NCI-H146 (cell line): ENCODE measurements at regions not wholly inside any gene's neighbourhood (a gene's known extent, or its start where the extent isn't known, plus 50 kb on each side); places are given as distances from the start of the nearest gene placed in this dataset.
A peak's percentile ranks its signal among the peaks of the same experiment; 100 is the strongest.
"Not testable (repeated sequence)": the region's sequence is repeated elsewhere in the genome, so short reads cannot be mapped to it uniquely, and the experiment has no call there.

Experiments
- DNase-seq: peaks from one replicate; lab custom pipeline; 2025; lab: John Stamatoyannopoulos, UW

DNA sequence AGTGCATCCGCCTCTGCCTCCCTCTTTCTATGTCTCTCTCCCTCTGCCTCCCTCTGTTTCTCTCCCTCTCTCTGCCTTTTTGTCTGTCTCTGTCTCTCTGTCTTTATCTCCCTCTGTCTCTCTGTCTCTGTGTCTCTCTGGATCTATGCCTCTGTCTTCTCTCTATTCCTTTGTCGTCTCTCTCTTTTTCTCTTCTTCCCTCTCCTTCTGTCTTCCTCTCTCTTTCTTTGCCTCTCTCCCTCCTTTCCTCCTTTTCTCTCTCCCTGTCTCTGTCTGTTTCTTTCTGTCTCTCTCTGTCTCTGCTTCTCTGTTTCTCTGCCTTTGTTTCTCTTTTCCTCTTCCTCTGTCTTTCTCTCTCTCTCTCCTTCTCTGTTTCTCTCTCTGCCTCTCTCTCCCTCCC lies 678.8 kb upstream of the NRP1 start:
- DNase-seq, result no peak

DNA sequence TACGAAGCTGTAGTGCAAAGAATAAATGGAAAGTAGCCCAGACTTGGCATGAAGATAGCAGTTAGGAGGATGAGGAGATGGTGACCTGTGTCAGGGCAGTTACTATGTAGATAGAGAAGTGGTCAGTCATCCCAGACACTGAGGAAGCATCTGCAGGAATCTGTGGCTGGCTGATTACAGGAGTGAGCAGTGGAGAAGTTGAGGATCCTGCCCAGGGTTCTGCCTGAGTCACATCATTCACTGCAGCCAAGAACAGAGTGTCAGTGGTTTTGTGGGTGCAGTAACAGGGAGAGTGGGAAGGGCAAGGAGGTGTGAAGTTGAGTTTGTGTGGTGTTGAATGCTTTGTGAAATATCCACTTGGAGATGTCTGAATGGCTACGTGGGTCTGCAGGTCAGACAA lies 676.4 kb upstream of the NRP1 start:
- DNase-seq, result no peak

DNA sequence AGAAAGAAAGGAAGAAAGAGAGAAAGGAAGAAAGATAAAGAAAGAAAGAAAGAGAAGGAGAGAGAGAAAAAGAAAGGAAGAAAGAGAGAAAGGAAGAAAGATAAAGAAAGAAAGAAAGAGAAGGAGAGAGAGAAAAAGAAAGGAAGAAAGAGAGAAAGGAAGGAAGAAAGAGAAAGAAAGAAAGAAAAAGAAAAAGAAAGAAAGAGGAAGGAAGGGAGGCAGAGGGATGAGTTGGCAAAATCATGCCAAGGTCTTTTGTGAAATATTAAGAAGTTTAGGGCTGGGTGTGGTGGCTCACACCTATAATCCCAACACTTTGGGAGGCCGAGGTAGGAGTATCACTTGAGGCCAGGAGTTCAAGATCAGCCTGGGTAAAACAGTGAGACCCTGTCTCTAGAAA lies 675.8 kb upstream of the NRP1 start:
- not testable (repeated sequence) for DNase-seq

DNA sequence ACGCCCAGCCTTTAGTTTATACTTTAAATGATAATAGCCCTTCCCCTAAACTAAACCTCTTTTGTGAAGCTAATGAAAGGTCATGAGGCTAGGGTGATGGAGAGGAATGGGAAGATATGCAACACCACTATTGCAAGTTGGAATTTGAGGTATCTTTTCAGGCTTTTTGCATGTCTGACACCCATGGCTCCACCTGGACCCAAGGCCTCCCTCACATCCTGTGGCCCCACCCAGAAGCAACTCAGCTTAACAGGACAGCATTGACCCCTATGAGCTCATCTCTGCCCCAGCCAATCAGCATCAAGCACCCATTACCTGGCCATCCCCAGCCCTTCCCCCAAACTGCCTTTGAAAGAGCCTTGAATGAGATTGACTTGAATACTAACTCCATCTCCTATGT lies 674.2 kb upstream of the NRP1 start:
- no peak for DNase-seq

DNA sequence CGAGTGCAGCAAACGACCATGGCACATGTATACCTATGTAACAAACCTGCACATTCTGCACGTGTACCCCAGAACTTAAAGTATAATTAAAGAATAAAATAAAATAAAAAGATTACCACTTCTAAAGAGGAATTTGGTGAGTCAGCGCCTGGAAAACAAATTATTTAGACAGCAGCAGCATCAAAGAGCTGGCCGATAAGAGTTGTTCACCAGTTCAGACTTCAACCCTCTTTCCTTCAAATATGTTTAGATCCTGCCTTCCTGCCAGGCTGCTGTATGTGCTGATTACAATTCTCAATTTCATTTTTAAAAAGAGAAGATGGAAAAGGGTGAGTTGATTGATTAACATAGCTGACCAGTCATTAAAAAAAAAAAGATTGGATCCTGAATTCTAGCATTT lies 672.0 kb upstream of the NRP1 start:
- no peak for DNase-seq

DNA sequence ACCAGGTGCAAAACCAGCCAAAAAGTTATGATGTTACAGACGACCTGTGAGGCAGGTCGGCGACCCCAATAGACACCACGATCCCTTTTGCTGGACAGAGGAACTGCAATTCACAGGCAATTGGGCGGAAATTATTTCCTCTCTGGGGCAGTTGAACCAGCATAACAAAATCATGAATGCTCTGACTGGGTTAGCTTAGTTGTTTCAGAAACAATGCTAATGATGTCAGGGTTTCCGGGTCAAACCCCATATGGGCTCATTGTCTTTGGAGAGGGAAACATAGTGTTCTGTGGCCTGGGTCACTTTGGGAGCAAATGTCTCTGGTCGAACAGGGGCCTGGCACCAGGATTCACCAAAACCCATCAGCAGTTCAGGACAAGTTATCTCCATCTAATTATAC lies 669.1 kb upstream of the NRP1 start:
- DNase-seq, result no peak

DNA sequence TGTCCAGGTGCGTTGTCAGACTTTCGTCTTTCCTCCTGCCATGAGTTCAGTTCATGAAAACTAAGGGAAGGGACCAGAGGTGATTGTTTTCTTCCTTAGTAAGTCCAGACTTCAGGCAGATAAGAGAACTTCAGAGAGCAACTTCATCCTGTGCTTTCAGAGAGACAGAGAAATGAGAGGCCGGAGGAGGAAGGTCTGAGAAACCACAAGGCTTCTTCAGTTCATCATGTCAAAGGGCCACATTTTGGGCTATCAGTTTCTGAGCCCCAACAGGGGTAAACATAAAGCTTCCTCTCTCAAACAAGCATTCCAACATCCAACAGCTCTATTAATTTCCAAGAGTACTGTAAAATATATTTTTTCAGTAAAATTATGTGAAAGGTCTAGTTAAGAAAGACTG lies 668.4 kb upstream of the NRP1 start:
- no peak for DNase-seq

DNA sequence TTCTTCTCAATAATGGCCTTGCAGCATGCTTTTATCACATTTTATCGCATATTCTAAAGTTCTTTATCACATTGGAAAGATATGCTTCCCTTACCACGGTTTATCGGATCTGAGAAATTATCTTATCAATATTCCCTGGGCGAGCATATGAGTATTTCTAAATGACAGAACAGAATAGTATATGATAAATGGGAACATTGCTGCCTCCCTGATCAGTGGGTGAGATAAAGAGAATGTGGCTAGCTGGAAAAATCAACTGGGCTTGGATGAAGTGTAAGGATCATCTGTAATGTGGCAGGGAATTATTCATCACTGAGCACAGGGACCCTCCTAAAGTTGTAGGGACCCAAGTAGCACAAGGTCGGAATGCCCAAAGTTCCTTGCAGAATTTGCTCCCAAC lies 667.4 kb upstream of the NRP1 start:
- DNase-seq, result no peak

DNA sequence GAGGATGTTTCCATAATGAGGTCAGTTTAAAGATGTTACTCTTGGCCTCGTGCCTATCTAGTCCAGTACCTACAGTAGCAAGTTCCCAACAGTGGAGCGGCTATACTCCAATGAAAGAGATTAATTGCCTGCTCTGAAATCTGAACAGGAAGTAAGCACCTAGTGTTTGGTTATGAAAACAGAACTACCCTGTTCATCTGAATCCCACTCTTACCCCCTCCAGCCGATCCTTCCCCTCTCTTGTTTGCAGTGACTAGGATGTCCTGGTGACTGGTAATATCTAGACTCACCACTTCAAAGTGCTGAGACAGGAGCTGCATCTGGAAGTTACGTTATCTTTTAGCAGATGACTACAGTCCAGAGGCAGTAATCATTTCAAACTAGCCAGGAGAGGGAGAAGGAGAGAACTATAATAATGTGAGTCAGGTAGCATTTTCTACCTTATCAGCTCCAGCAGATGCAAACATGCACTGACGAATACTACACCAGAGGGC lies 666.7 kb upstream of the NRP1 start:
- peak; percentile 34 for DNase-seq

DNA sequence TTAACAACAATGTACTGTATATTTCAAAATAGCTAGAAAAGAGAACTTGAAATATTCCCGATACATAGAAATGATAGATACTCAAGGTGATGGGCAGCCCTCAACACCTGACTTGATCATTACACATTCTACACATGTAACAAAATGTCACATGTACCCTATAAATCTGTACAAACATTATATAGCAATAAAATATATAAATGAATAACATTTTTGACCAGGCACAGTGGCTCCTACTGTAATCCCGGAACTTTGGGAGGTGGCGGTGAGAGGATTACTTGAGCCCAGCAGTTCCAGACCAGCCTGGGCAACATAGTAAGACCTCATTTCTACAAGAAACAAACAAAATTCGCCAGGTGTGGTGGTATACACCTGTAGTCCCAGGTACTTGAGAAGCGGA lies 659.5 kb upstream of the NRP1 start:
- DNase-seq, result no peak

DNA sequence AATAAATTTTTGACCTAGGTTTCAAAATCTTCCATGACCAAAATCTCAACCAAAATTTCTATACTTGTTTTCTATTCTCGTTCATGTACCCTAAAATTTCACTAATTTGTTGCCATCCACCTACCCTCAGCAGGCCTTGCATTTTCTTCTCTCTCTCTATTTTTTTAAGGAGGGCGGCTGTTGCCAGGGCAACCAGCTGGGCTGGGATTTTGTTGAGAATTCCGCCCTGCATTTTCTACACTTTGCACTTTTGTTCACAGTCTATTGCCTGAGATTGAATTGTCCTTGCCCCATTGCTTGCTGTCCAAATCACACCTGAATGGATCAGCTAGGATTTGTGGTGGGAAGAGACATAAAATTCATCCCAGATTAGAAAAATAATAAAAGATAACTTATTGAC lies 657.5 kb upstream of the NRP1 start:
- no peak for DNase-seq

DNA sequence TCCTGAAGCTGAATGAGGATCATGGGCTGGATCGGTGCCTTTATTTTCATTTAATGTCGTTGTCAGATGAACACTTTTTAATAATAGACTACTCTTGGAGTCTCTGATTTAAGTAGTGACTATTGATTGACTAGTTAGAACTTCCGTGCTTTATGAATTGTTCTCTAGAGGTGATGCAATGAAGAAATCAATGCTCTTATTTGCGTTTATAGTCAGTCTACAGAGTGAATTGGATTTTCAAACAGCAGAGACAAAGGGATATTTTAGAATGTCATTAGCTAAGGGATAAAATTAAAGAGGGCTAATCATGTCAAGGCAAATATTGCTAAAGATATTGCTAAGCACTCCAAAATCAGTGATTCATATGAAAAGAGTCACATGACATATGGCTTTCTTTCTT lies 652.0 kb upstream of the NRP1 start:
- DNase-seq, result peak; percentile 44

DNA sequence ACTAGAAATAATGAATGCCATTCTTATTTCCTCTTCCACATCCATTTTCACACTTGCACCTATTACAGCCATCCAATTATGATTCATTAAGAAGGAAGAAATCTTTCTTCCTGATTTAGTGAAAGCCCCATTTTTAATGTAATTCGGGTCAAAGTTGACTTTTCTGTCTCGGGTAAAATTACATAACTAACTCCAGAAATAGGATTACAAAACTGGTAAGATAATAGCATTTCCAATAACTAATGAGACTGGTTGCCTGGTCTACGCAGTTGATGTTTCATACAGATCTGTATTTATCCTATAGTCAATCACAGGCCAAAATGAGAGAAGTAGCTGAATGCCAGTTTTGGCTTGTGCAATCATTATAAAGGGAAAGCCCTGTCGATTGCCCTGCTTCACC lies 651.5 kb upstream of the NRP1 start:
- no peak for DNase-seq

DNA sequence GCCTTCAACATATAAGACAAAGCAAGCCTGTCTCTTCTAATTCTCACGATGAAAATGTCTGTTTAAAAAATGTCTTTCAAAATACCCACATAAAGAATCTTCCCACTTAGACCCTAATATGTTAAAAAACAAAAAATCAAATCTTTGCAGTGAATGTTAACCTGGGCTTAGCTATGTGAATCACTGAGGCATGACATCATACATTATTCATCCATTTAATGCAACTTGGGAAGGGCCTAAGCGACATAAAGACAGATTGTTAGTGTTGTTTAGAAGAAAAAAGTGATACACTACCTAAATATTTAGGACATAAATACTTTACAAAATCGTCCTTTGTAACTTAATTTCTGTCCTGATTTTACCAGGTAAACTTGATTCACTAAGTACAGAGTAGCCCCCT lies 648.5 kb upstream of the NRP1 start:
- no peak for DNase-seq

DNA sequence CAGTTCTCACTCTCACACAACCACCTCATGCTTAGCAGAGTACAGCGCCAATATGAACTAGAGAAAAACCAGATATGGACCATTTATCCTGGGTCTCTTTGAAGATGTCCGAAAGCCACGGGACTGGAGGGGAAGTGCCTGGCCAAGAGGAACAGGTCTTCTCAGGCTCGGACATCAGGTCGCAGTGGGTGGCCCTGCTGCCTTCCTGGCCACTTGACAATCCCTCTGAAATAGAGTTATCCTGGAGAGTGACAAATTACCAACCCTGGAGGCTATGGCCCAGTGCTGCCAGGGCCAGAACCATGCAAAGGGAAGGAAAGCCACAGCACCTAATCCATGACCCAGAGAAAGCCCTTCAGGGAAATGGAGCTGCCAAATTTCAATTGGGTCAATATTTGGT lies 646.8 kb upstream of the NRP1 start:
- DNase-seq, result no peak

DNA sequence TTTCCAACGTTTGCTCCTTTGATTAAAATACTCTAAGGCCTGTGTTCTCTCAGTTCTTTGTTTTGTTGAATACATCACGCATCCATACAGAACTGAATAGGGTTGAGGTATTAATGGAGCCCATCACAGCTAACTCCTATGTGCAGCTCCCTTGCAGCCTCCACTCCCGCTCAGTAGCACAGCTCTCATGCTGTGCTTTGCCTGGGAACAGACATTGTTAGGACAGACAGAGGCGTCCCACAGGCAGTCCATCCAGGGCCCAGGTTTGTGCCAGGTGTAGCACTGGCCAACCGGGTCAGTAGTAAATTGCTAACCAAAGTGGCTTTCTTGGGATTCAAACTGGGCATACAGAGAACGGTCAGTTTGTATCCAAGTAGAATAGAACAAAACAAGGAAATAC lies 644.7 kb upstream of the NRP1 start:
- no peak for DNase-seq

DNA sequence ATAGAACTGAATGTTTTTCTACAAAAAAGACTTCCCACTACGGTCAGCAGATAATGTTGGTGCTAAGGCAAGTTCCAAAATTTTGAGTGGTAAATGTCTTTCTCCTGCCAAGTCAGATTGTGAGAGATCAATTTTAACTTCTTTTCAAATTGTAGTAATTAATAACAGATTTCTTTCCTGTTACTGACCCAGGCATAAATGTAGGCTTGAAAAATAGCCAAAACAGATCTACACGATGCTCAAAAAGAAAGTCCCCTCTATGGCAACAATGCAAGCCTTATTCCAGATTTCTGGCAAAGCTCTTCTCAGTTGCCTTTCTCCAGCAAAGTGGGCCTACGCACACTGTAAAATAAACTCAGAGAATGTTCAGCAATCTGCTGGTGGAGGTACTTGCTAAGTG lies 641.0 kb upstream of the NRP1 start:
- DNase-seq, result no peak

DNA sequence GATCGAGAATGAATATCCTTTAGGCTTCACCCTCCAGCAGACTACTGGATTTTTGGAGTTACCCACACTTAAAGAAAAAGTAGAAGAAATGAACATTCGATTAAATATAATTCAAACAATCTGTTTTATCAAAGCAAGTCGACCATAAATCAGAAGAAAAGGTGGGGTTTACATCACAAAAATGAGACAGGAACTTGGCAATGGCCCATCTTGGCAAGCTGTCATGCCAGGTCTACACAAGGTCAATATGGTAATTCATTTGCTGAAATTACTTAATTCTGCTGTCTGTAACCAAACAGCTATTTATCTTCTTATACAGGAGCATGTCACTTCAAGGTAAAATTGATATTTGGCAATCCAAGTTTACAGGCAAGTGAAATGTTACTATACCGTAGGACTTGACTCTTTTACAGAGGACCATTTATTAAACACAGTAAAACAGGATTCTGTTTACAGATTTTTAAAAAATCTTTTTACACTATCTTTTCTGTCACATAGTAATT lies 640.6 kb upstream of the NRP1 start:
- no peak for DNase-seq

DNA sequence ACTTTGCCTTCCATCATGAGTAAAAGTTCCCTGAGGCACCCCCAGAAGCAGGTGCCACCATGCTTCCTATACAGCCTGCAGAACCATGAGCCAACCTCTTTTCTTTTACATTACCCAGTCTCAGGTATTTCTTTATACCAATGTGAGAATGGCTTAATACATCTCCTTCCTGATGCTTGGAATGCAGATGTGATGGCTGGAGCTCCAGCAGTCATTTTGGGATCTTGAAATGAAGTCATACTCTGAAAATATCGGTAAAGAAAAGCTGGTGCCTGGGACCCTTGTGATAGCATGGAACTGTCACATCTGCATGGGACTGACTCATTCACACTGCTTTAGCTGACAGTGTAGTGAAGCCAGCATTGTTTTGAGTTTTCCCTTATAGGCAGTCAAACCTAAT lies 634.5 kb upstream of the NRP1 start:
- DNase-seq, result no peak

DNA sequence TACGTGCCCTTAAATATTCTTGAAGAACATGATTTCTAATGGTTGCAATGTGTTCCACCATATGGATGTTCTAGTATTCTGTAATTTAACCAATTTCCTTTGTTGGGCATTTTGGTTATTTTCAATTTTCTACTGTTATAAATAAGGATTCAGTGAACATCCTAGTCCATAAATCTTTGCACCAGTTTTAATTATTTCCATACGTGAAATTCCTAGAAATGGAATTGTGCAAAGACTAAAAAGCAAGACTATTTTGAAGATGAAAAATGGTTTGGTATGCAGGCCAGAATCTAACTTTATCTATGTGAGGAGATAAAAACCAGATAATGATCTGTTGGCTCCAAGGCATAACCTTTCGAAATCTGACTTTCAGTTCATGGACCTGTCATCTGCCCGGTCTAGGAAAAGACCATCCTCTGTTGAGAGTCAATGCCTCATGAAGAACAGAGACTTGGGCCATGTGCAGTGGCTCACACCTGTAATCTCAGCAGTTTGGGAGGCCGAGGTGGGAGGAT lies 633.2 kb upstream of the NRP1 start:
- no peak for DNase-seq

DNA sequence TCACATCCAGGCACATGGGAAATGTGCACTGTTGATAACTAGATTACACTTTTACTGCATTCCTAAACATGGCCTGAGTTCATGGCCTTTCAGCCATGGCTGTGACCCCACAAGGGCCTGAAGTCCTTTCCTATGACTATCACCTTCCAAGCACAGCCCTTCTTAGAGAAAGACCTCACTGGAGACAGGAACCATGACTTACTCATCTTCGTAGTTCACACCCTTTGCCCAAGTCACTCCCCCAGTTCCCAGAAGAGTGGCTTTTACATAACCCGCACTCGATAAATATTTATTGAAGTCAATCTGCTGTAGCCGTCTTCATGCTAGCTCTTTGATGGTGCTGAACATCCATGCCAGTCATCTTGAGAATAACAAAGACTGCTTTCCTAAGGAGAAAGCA lies 632.5 kb upstream of the NRP1 start:
- no peak for DNase-seq

DNA sequence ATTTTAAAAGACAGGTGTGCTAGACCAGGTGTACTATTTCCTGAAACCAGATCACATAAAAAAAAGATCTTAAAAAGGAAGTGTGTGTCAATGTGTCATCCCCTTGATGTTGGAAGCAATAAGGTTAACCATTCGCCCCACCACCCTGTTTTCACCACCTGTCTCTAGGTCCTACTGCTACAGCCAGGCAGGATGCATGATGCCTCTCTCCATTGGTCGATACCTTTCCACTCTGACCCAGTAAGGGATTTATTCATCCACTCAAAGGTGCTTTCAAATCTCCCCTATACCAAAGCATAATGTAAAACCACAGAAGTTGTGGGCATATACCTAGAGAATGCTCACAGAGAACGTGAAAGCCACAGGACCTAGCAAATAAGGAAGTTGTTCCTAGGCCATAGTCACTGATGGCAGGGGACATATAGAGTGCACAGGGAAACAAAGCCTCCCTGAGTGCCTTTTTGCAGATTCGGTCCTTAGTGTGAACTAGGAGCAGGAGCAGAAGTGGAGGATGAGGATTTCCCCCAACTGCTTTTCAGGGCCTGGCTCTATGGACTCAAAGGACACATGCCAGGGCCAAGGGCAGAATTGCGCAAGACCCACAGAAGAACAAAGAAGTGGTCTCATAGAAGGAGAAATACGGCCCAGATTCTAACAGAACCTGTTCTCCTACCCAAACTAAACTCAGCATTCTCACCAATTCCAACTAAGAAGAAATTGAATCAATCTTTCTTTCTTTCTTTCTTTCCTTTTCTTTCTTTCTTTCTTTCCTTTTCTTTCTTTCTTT lies 631.5 kb upstream of the NRP1 start:
- no peak for DNase-seq

DNA sequence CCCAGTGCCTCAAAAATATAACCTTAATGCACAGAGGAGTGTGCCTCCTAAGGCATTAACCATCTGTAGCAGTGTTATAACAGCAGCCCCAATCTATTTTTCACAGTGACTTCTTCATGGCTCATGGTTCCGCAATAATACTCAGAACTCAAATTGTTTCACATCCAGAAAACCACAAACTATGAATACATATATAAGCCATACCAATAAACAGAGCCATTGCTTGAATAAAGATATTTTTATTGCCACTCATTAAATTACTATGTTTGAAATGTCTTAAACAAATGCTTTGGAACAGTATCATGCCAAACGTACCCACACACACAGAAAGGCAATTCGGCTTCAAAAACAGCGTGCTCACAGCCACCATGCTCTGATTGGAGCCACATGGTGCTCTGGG lies 629.3 kb upstream of the NRP1 start:
- DNase-seq, result no peak

DNA sequence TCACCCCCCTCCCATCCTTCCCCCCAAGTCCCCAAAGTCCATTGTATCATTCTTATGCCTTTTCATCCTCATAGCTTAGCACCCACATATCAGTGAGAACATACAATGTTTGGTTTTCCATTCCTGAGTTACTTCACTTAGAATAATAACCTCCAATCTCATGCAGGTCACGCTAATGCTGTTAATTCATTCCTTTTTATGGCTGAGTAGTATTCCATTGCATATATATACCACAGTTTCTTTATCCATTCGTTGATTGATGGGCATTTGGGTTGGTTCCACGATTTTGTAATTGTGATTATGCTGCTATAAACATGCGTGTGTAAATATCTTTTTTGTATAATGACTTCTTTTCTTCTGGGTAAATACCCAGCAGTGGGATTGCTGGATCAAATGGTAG lies 621.9 kb upstream of the NRP1 start:
- not testable (repeated sequence) for DNase-seq
